ENCODE measurements at regions not wholly inside any gene's neighbourhood (a gene's known extent, or its start where the extent isn't known, plus 50 kb on each side); places are given as distances from the start of the nearest gene placed in this dataset.

DNA sequence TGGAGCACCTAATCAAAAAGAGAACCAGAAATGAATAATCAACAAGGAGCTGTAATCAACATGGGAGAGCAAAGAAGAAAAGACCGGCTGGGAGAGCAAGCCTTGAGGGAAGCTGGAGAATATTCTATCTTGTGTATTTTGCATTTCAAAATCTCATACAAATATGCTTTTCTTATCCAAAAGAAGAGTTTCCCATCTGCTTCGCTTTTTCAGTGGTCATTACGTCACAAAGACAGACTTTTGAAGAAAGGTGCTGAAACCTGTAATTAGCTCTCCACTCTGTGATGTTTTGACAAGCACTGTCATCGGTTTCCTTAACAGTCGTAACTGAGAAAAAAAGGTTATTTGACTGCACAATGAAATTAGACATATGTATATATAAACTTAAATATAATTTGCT lies 139.1 kb upstream of the TACR1 start:
- POLR2A ChIA-PET (ENCODE audit: unreplicated experiment) = no interaction called here
- no peaks in the 10 kb centered on the region for H3K4me1 ChIP-seq (replicated peaks; ENCODE audit: insufficient read depth)
- H3K9me2 ChIP-seq (ENCODE audit: insufficient read depth) = no peaks in the 10 kb centered on the region
- no peak overlapping the region for H2AFZ ChIP-seq
- no peaks in the 10 kb centered on the region for H3K9me3 ChIP-seq (ENCODE audit: insufficient read depth, low read depth)
- H3K27me3 ChIP-seq (ENCODE audit: insufficient read depth, low read depth) = no peaks in the 10 kb centered on the region
- H3F3A ChIP-seq (ENCODE audit: insufficient read depth, low read depth) = no peaks in the 10 kb centered on the region
- no peaks in the 10 kb centered on the region for H3K36me3 ChIP-seq (ENCODE audit: low read depth)
- no peak overlapping the region for H3K4me3 ChIP-seq
- intact Hi-C loops (cut with micrococcal nuclease; ENCODE audit: unreplicated experiment) = no loop called here
- CTCF ChIA-PET = no interaction called here
- no peak overlapping the region for H3K27ac ChIP-seq
- BruUV-seq (replicated peaks) = no TSS peak
- H3K4me2 ChIP-seq = no peak overlapping the region
- H4K20me1 ChIP-seq (ENCODE audit: insufficient read depth) = no peaks in the 10 kb centered on the region
- H3K79me2 ChIP-seq (ENCODE audit: low read depth) = no peaks in the 10 kb centered on the region
- TF ChIP-seq EZH2 (IDR thresholded peaks at IDR 0.05; ENCODE audit: low read depth) = no peak
- TF ChIP-seq, protein P1, sequence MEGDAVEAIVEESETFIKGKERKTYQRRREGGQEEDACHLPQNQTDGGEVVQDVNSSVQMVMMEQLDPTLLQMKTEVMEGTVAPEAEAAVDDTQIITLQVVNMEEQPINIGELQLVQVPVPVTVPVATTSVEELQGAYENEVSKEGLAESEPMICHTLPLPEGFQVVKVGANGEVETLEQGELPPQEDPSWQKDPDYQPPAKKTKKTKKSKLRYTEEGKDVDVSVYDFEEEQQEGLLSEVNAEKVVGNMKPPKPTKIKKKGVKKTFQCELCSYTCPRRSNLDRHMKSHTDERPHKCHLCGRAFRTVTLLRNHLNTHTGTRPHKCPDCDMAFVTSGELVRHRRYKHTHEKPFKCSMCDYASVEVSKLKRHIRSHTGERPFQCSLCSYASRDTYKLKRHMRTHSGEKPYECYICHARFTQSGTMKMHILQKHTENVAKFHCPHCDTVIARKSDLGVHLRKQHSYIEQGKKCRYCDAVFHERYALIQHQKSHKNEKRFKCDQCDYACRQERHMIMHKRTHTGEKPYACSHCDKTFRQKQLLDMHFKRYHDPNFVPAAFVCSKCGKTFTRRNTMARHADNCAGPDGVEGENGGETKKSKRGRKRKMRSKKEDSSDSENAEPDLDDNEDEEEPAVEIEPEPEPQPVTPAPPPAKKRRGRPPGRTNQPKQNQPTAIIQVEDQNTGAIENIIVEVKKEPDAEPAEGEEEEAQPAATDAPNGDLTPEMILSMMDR (conservative IDR thresholded peaks at IDR 0.05) = no peak
- no peak for DNase-seq

GRCh38 chr2:75337619-75338018 lies 138.3 kb upstream of the TACR1 start:
- H3K4me3 ChIP-seq = no peak overlapping the region
- no peaks in the 10 kb centered on the region for H3K4me1 ChIP-seq (replicated peaks; ENCODE audit: insufficient read depth)
- H2AFZ ChIP-seq = no peak overlapping the region
- H3K27me3 ChIP-seq (ENCODE audit: insufficient read depth, low read depth) = no peaks in the 10 kb centered on the region
- CTCF ChIA-PET = no interaction called here
- intact Hi-C loops (cut with micrococcal nuclease; ENCODE audit: unreplicated experiment) = no loop called here
- no peaks in the 10 kb centered on the region for H3K9me2 ChIP-seq (ENCODE audit: insufficient read depth)
- H3K27ac ChIP-seq = no peak overlapping the region
- no peak for DNase-seq
- no peaks in the 10 kb centered on the region for H3F3A ChIP-seq (ENCODE audit: insufficient read depth, low read depth)
- POLR2A ChIA-PET (ENCODE audit: unreplicated experiment) = no interaction called here
- TF ChIP-seq, protein P1 (conservative IDR thresholded peaks at IDR 0.05) = no peak
- no peak for TF ChIP-seq EZH2 (IDR thresholded peaks at IDR 0.05; ENCODE audit: low read depth)
- no TSS peak for BruUV-seq (replicated peaks)
- H4K20me1 ChIP-seq (ENCODE audit: insufficient read depth) = no peaks in the 10 kb centered on the region
- H3K79me2 ChIP-seq (ENCODE audit: low read depth) = no peaks in the 10 kb centered on the region
- no peaks in the 10 kb centered on the region for H3K36me3 ChIP-seq (ENCODE audit: low read depth)
- H3K9me3 ChIP-seq (ENCODE audit: insufficient read depth, low read depth) = no peaks in the 10 kb centered on the region
- no peak overlapping the region for H3K4me2 ChIP-seq

DNA sequence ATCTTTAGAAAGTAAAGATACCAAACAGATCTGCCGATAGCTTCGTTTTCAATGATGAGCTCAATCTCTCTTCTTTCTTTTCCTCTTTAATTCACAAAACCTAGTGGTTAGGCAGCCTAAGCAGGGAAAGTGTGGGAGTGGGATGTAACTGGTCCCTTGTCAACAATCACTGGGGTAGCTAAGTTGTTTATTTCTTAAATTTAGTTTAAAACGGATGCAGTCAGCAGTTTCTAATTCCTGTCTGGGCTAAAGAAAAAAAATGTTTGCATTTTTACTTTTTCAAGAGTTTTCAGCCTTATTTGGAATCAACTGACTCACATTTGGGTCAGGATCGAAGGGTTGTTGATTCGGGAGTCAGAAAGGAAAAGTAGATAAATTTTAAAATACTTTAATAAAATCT lies 137.7 kb upstream of the TACR1 start:
- intact Hi-C loops (cut with micrococcal nuclease; ENCODE audit: unreplicated experiment) = no loop called here
- CTCF ChIA-PET = no interaction called here
- BruUV-seq (replicated peaks) = no TSS peak

More for the DNA sequence above, 137.7 kb upstream of the TACR1 start:
- Histone ChIP-seq H2AFZ (no peak overlapping the region), H3K4me2 (no peak overlapping the region), H3K27me3 (ENCODE audit: insufficient read depth, low read depth) (no peaks in the 10 kb centered on the region), H3K27ac (no peak overlapping the region), H3F3A (ENCODE audit: insufficient read depth, low read depth) (no peaks in the 10 kb centered on the region), H3K79me2 (ENCODE audit: low read depth) (no peaks in the 10 kb centered on the region), H4K20me1 (ENCODE audit: insufficient read depth) (no peaks in the 10 kb centered on the region), H3K9me2 (ENCODE audit: insufficient read depth) (no peaks in the 10 kb centered on the region), H3K4me1 (replicated peaks; ENCODE audit: insufficient read depth) (no peaks in the 10 kb centered on the region), H3K9me3 (ENCODE audit: insufficient read depth, low read depth) (no peaks in the 10 kb centered on the region), H3K36me3 (ENCODE audit: low read depth) (no peaks in the 10 kb centered on the region), H3K4me3 (no peak overlapping the region)
- DNase-seq = no peak
- POLR2A ChIA-PET (ENCODE audit: unreplicated experiment) = no interaction called here
- TF ChIP-seq, protein P1 (conservative IDR thresholded peaks at IDR 0.05) = no peak
- no peak for TF ChIP-seq EZH2 (IDR thresholded peaks at IDR 0.05; ENCODE audit: low read depth)

Measured in PC-9 (cell line).